Fibroblast of lung (primary cell): ENCODE measurements at regions not wholly inside any gene's neighbourhood (a gene's known extent, or its start where the extent isn't known, plus 50 kb on each side); places are given as distances from the start of the nearest gene placed in this dataset.
"Not testable (repeated sequence)": the region's sequence is repeated elsewhere in the genome, so short reads cannot be mapped to it uniquely, and the experiment has no call there.

Source experiments
- DNase-seq, 2 donors: peaks; one replicate each; pipeline versions ENCODE4 v3.0.0 to v3.0.0-alpha.2; 2010; ENCODE audit warnings: low read depth in 2 of 2
- H2AFZ ChIP-seq: 2 replicates; pipeline ENCODE4 v1.5.1; 2012; ENCODE audit warnings: low read length, control low read depth, inconsistent platforms
- H3K27ac ChIP-seq: 2 replicates; pipeline ENCODE4 v1.5.1; 2011; ENCODE audit warnings: low read length, control low read depth; ENCODE audit not compliant: insufficient read depth
- H3K27me3 ChIP-seq: 2 replicates; pipeline ENCODE4 v1.5.1; 2011; ENCODE audit warnings: mild to moderate bottlenecking, low read length; ENCODE audit not compliant: control insufficient read depth, insufficient read depth
- H3K36me3 ChIP-seq: 2 replicates; pipeline ENCODE4 v1.5.1; 2011; ENCODE audit warnings: low read length; ENCODE audit not compliant: control insufficient read depth, insufficient read depth
- H3K4me1 ChIP-seq: 2 replicates; pipeline ENCODE4 v1.5.1; 2011; ENCODE audit warnings: low read length; ENCODE audit not compliant: control insufficient read depth, insufficient read depth; ENCODE audit errors: extremely low read depth
- H3K4me2 ChIP-seq: 2 replicates; pipeline ENCODE4 v1.5.1; 2011; ENCODE audit warnings: low read length, control low read depth; ENCODE audit not compliant: insufficient read depth; ENCODE audit errors: extremely low read depth
- H3K4me3 ChIP-seq, 4 experiments: fragments of 200-600 bp in 1 of 4; sonication (generic) in 1 of 4; replicated peaks in 1 of 4; 2 replicates each; pipeline ENCODE4 v1.5.1; 2011 to 2016; ENCODE audit warnings: low read length in 4 of 4, low read depth in 3 of 4, mild to moderate bottlenecking in 3 of 4, control low read depth in 2 of 4, inconsistent platforms in 1 of 4, mixed read lengths in 1 of 4; ENCODE audit not compliant: insufficient read depth in 1 of 4; ENCODE audit errors: control extremely low read depth in 1 of 4
- H3K79me2 ChIP-seq: 2 replicates; pipeline ENCODE4 v1.5.1; 2012; ENCODE audit warnings: mild to moderate bottlenecking, low read length, inconsistent platforms; ENCODE audit not compliant: control insufficient read depth, insufficient read depth
- H3K9ac ChIP-seq: 2 replicates; pipeline ENCODE4 v1.5.1; 2011; ENCODE audit warnings: mild to moderate bottlenecking, low read length, control low read depth; ENCODE audit not compliant: insufficient read depth
- H3K9me3 ChIP-seq: 2 replicates; pipeline ENCODE4 v1.5.1; 2012; ENCODE audit warnings: low read depth, low read length; ENCODE audit not compliant: control insufficient read depth, insufficient read depth
- H4K20me1 ChIP-seq: 2 replicates; pipeline ENCODE4 v1.5.1; 2011; ENCODE audit warnings: low read length; ENCODE audit not compliant: control insufficient read depth, insufficient read depth; ENCODE audit errors: extremely low read depth
- CTCF ChIP-seq, 2 donors: IDR thresholded peaks in 1 of 2; conservative IDR thresholded peaks in 1 of 2; 1 replicate in 1 of 2; 2 replicates in 1 of 2; pipeline ENCODE4 v1.5.1; 2011 to 2012; ENCODE audit warnings: low read length in 2 of 2, control low read depth in 1 of 2, inconsistent platforms in 1 of 2, low read depth in 1 of 2, mild to moderate bottlenecking in 1 of 2
- EZH2 ChIP-seq: IDR thresholded peaks from 2 replicates; pipeline ENCODE4 v1.5.1; 2012; ENCODE audit warnings: low read length, control low read depth, mild to moderate bottlenecking; ENCODE audit errors: missing control alignments

GRCh38 chr7:54292171-54292925 lies 249.8 kb upstream of the VSTM2A start:
- H3K27me3 ChIP-seq, result no peaks in the 10 kb centered on the region
- H3K79me2 ChIP-seq, result no peaks in the 10 kb centered on the region
- no peak overlapping the region for H3K27ac ChIP-seq
- no peaks in the 10 kb centered on the region for H3K4me1 ChIP-seq
- H3K9ac ChIP-seq, result no peak overlapping the region
- H4K20me1 ChIP-seq, result no peaks in the 10 kb centered on the region
- no peak overlapping the region for H3K4me3 ChIP-seq
- no peak for DNase-seq
- TF ChIP-seq CTCF (conservative IDR thresholded peaks at IDR 0.05 in 1 of 2, IDR thresholded peaks at IDR 0.05 in 1 of 2; ENCODE audit: low read depth in 1 of 2, low read length in 2 of 2) (no peak), EZH2 (no peak)
- no peaks in the 10 kb centered on the region for H3K9me3 ChIP-seq
- no peak overlapping the region for H3K4me2 ChIP-seq
- H3K36me3 ChIP-seq, result no peaks in the 10 kb centered on the region
- no peak overlapping the region for H2AFZ ChIP-seq

DNA sequence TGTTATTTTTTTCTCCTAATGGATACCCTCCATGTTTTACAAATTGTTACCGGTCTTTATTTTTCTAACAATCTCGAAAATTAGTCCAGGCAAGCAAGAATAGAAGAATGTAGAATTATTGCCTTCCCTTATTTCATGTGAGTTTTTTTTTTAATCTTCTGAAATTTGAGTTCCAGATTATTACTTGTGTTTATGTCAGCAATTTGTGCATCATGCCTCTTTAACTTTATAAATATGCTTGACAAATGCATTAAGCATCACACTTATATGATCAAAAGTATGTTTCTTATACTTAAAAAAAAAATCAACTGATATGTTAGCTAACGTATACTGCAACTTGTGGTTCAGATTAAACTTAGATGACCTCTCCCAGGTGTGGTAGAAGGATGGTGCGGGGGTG lies 242.7 kb upstream of the VSTM2A start:
- Histone ChIP-seq H4K20me1 (no peaks in the 10 kb centered on the region), H3K36me3 (no peaks in the 10 kb centered on the region), H3K79me2 (no peaks in the 10 kb centered on the region), H3K9ac (no peak overlapping the region), H3K9me3 (no peaks in the 10 kb centered on the region), H2AFZ (no peak overlapping the region), H3K27me3 (no peaks in the 10 kb centered on the region), H3K27ac (no peak overlapping the region), H3K4me2 (no peak overlapping the region), H3K4me1 (no peaks in the 10 kb centered on the region), H3K4me3 (no peak overlapping the region)
- TF ChIP-seq EZH2, result no peak
- no peak for TF ChIP-seq CTCF (conservative IDR thresholded peaks at IDR 0.05 in 1 of 2, IDR thresholded peaks at IDR 0.05 in 1 of 2; ENCODE audit: low read depth in 1 of 2, low read length in 2 of 2)
- DNase-seq, result no peak

- not testable (repeated sequence) for H3K36me3 ChIP-seq, H3K9ac ChIP-seq, H4K20me1 ChIP-seq, H3K9me3 ChIP-seq, H3K27me3 ChIP-seq, H2AFZ ChIP-seq, H3K4me3 ChIP-seq, H3K4me1 ChIP-seq, H3K27ac ChIP-seq, DNase-seq, H3K79me2 ChIP-seq, H3K4me2 ChIP-seq
These were observed 226.2 kb upstream of the VSTM2A start for GRCh38 chr7:54315955-54316354.
